K562 (cell line): ENCODE measurements at regions not wholly inside any gene's neighbourhood (a gene's known extent, or its start where the extent isn't known, plus 50 kb on each side); places are given as distances from the start of the nearest gene placed in this dataset.

Experiments
- DIDO1 ChIP-seq: fragments of 450-650 bp; IDR thresholded peaks from 2 replicates; pipeline ENCODE4 v1.6.1; 2016; ENCODE audit warnings: low read depth, missing biosample characterization, missing genetic modification characterization
- FOXK2 ChIP-seq, 2 experiments: fragments of 450-650 bp; IDR thresholded peaks in 1 of 2; conservative IDR thresholded peaks in 1 of 2; 2 replicates each; pipeline ENCODE4 v1.6.1; 2016; ENCODE audit warnings: low read depth in 2 of 2, mild to moderate bottlenecking in 1 of 2
- POLR2A ChIP-seq: fragments of 450-650 bp; conservative IDR thresholded peaks from 2 replicates; pipeline ENCODE4 v1.6.1; 2016
- TARDBP ChIP-seq: fragments of 450-650 bp; IDR thresholded peaks from 2 replicates; pipeline ENCODE4 v1.6.1; 2016
- ZNF143 ChIP-seq: sonication (generic); formaldehyde crosslinking; IDR thresholded peaks from 2 replicates; pipeline ENCODE4 v1.9.0; 2022; ENCODE audit warnings: mild to moderate bottlenecking, missing genetic modification reagents
- TF ChIP-seq, protein P1 (sequence below): sonication (generic); formaldehyde crosslinking; IDR thresholded peaks from 2 replicates; pipeline ENCODE4 v1.8.0; 2022; ENCODE audit warnings: mild to moderate bottlenecking, low read depth, missing genetic modification reagents

DNA sequence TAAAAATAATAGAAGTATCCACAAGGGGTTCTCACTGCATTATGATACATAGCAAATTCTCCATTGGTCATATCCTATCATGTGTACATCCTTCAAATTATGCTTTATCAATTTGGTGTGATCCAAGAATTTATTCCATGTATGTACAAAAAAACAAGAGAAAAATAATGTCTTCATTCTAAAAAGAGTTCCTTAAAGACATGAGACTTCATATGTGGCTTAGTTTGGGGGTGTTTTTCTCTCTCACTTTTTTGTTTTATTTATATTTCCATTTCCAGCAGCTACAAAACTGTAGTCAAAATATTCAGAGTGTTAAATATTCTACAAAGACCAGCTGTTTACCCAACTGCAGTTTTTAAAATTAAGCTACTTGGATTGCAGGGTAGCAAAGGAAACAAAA is 972.0 kb downstream of the DTWD2 start:
- no peak for TF ChIP-seq TARDBP
- no peak for TF ChIP-seq POLR2A
- TF ChIP-seq, protein P1, sequence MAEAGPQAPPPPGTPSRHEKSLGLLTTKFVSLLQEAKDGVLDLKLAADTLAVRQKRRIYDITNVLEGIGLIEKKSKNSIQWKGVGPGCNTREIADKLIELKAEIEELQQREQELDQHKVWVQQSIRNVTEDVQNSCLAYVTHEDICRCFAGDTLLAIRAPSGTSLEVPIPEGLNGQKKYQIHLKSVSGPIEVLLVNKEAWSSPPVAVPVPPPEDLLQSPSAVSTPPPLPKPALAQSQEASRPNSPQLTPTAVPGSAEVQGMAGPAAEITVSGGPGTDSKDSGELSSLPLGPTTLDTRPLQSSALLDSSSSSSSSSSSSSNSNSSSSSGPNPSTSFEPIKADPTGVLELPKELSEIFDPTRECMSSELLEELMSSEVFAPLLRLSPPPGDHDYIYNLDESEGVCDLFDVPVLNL (CRISPR knock-in tag) = no peak
- TF ChIP-seq FOXK2 (conservative IDR thresholded peaks at IDR 0.05 in 1 of 2, IDR thresholded peaks at IDR 0.05 in 1 of 2; ENCODE audit: low read depth in 2 of 2) = no peak
- no peak for TF ChIP-seq ZNF143 (CRISPR knock-in tag)
- TF ChIP-seq DIDO1 (tag) = no peak
